H9 (cell line): ENCODE measurements at regions not wholly inside any gene's neighbourhood (a gene's known extent, or its start where the extent isn't known, plus 50 kb on each side); places are given as distances from the start of the nearest gene placed in this dataset.
A peak's percentile ranks its signal among the peaks of the same experiment; 100 is the strongest.

Experiments used
- DNase-seq: peaks from one replicate; pipeline ENCODE4 v3.0.0-alpha.2; 2017
- H2AFZ ChIP-seq: one replicate; pipeline ENCODE4 v1.6.1; 2013; ENCODE audit warnings: mild to moderate bottlenecking, low read length, control low read depth, moderate library complexity
- H2AK5ac ChIP-seq: 2 replicates; pipeline ENCODE4 v1.6.1; 2013; ENCODE audit warnings: low read length, control low read depth, mixed read lengths; ENCODE audit not compliant: insufficient read length
- H2BK120ac ChIP-seq: one replicate; pipeline ENCODE4 v1.6.1; 2013; ENCODE audit warnings: low read depth, mild to moderate bottlenecking, low read length, control low read depth, inconsistent platforms; ENCODE audit not compliant: poor library complexity, severe bottlenecking
- H2BK12ac ChIP-seq: 2 replicates; pipeline ENCODE4 v1.6.1; 2013; ENCODE audit warnings: low read length, control low read depth, mixed read lengths, low read depth; ENCODE audit not compliant: insufficient read length
- H2BK15ac ChIP-seq: 2 replicates; pipeline ENCODE4 v1.6.1; 2013; ENCODE audit warnings: low read depth, low read length, control low read depth
- H2BK20ac ChIP-seq: one replicate; pipeline ENCODE4 v1.6.1; 2013; ENCODE audit warnings: low read depth, mild to moderate bottlenecking, low read length, control low read depth, inconsistent platforms; ENCODE audit not compliant: poor library complexity, severe bottlenecking
- H2BK5ac ChIP-seq: 2 replicates; pipeline ENCODE4 v1.6.1; 2013; ENCODE audit warnings: low read length, control low read depth, mixed read lengths; ENCODE audit not compliant: insufficient read length
- H3K14ac ChIP-seq: 2 replicates; pipeline ENCODE4 v1.6.1; 2013; ENCODE audit warnings: low read length, control low read depth; ENCODE audit not compliant: insufficient read depth
- H3K18ac ChIP-seq: 2 replicates; pipeline ENCODE4 v1.6.1; 2013; ENCODE audit warnings: low read depth, mild to moderate bottlenecking, mixed read lengths, low read length, control low read depth; ENCODE audit not compliant: insufficient read length
- H3K23ac ChIP-seq: 2 replicates; pipeline ENCODE4 v1.6.1; 2013; ENCODE audit warnings: low read length, control low read depth, mixed read lengths, low read depth; ENCODE audit not compliant: insufficient read length
- H3K23me2 ChIP-seq: 2 replicates; pipeline ENCODE4 v1.6.1; 2013; ENCODE audit warnings: low read depth, mild to moderate bottlenecking, mixed read lengths, low read length, control low read depth; ENCODE audit not compliant: insufficient read length, poor library complexity, severe bottlenecking
- H3K27ac ChIP-seq: 2 replicates; pipeline ENCODE4 v1.5.1; 2013; ENCODE audit warnings: low read length, control low read depth, mixed read lengths, low read depth; ENCODE audit not compliant: insufficient read length
- H3K27me3 ChIP-seq: 2 replicates; pipeline ENCODE4 v1.6.1; 2013; ENCODE audit warnings: low read length, control low read depth, inconsistent platforms; ENCODE audit not compliant: insufficient read depth
- H3K4ac ChIP-seq: 2 replicates; pipeline ENCODE4 v1.6.1; 2013; ENCODE audit warnings: low read depth, mild to moderate bottlenecking, control low read depth, inconsistent platforms, low read length, moderate library complexity
- H3K4me1 ChIP-seq: 2 replicates; pipeline ENCODE4 v1.6.1; 2013; ENCODE audit warnings: low read length, control low read depth, inconsistent platforms; ENCODE audit not compliant: insufficient read depth
- H3K4me2 ChIP-seq: 2 replicates; pipeline ENCODE4 v1.6.1; 2013; ENCODE audit warnings: low read length, control low read depth, mixed read lengths; ENCODE audit not compliant: insufficient read length, insufficient read depth
- H3K56ac ChIP-seq: 2 replicates; pipeline ENCODE4 v1.6.1; 2013; ENCODE audit warnings: low read depth, mild to moderate bottlenecking, mixed read lengths, low read length, control low read depth; ENCODE audit not compliant: insufficient read length
- H3K79me1 ChIP-seq: 2 replicates; pipeline ENCODE4 v1.6.1; 2013; ENCODE audit warnings: low read depth, mild to moderate bottlenecking, moderate library complexity, low read length, control low read depth, inconsistent platforms; ENCODE audit not compliant: insufficient read depth, poor library complexity, severe bottlenecking
- H3K79me2 ChIP-seq: 2 replicates; pipeline ENCODE4 v1.6.1; 2013; ENCODE audit warnings: low read length, control low read depth, inconsistent platforms; ENCODE audit not compliant: insufficient read depth
- H3K9ac ChIP-seq: 2 replicates; pipeline ENCODE4 v1.6.1; 2013; ENCODE audit warnings: low read length, control low read depth, mixed read lengths; ENCODE audit not compliant: insufficient read length; ENCODE audit errors: extremely low read depth
- H3K9me3 ChIP-seq: one replicate; pipeline ENCODE4 v1.6.1; 2013; ENCODE audit warnings: low read depth, low read length, inconsistent platforms; ENCODE audit not compliant: control insufficient read depth
- H3T11ph ChIP-seq: one replicate; pipeline ENCODE4 v1.6.1; 2013; ENCODE audit warnings: mild to moderate bottlenecking, low read length, control low read depth, inconsistent platforms
- H4K20me1 ChIP-seq: one replicate; pipeline ENCODE4 v1.6.1; 2013; ENCODE audit not compliant: control insufficient read depth, insufficient read length, insufficient read depth
- H4K5ac ChIP-seq: 2 replicates; pipeline ENCODE4 v1.6.1; 2013; ENCODE audit warnings: low read depth, mild to moderate bottlenecking, mixed read lengths, low read length, control low read depth; ENCODE audit not compliant: insufficient read length
- H4K8ac ChIP-seq: replicated peaks from 2 replicates; pipeline ENCODE4 v1.6.1; 2013; ENCODE audit warnings: low read length, control low read depth, mixed read lengths, low read depth; ENCODE audit not compliant: insufficient read length
- H4K91ac ChIP-seq: 2 replicates; pipeline ENCODE4 v1.6.1; 2013; ENCODE audit warnings: low read depth, mild to moderate bottlenecking, moderate library complexity, mixed read lengths, low read length, control low read depth; ENCODE audit not compliant: insufficient read length
- H3K27ac Mint-ChIP-seq, 3 experiments: 2 replicates in 2 of 3; 3 replicates in 1 of 3; pipeline ENCODE4 v1.8.0; 2020 to 2021; ENCODE audit warnings: mixed read lengths in 3 of 3, mild to moderate bottlenecking in 1 of 3, moderate library complexity in 1 of 3
- H3K27me3 Mint-ChIP-seq: 2 replicates; pipeline ENCODE4 v1.8.0; 2021; ENCODE audit warnings: low read depth, mild to moderate bottlenecking, moderate library complexity, mixed read lengths
- H3K36me3 Mint-ChIP-seq, 3 experiments: 2 replicates in 2 of 3; 3 replicates in 1 of 3; pipeline ENCODE4 v1.8.0; 2020 to 2021; ENCODE audit warnings: low read depth in 3 of 3, mixed read lengths in 3 of 3; ENCODE audit not compliant: insufficient read depth in 1 of 3
- H3K4me1 Mint-ChIP-seq, 2 experiments: 2 replicates each; pipeline ENCODE4 v1.8.0; 2020; ENCODE audit warnings: mixed read lengths in 2 of 2
- H3K4me3 Mint-ChIP-seq, 2 experiments: 2 replicates in 1 of 2; 3 replicates in 1 of 2; pipeline ENCODE4 v1.8.0; 2020 to 2021; ENCODE audit warnings: mild to moderate bottlenecking in 2 of 2, mixed read lengths in 2 of 2, moderate library complexity in 1 of 2
- H3K9me3 Mint-ChIP-seq, 2 experiments: 2 replicates in 1 of 2; 3 replicates in 1 of 2; pipeline ENCODE4 v1.8.0; 2020; ENCODE audit warnings: mild to moderate bottlenecking in 2 of 2, mixed read lengths in 2 of 2, moderate library complexity in 1 of 2
- WGBS: extraction: QIAGEN DNeasy Blood & Tissue Kit; methylation state at CpG from one replicate; pipeline ENCODE4 v1.1.7; 2013; ENCODE audit warnings: missing lambda C conversion rate, low lambda C conversion rate, mixed read lengths; ENCODE audit not compliant: insufficient read length; ENCODE audit errors: extremely low coverage; 5-methylcytosine and 5-hydroxymethylcytosine counted together
- TF ChIP-seq, protein P1 (sequence below): fragments of 200-600 bp; sonication (generic); conservative IDR thresholded peaks from 3 replicates; pipeline ENCODE4 v1.8.0; 2021; ENCODE audit warnings: antibody characterized with exemption, mild to moderate bottlenecking

DNA sequence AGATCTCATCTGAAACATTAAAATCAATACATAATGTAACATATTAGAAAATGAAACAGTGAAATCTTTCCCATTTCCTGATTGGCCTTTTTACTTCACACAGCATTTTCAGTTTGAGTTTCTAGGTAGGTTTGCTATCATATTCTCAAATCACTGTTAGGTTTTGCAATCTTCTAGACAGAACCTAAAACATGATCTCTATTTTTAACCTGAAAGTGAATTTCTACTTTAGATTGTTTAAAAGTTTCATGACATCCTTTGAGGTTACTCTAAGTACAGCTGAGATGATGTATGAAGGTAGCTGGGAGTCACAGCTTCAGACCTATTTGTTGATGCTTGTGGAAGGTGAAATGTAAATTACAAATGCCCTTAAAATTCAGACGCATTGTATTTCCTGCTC lies 118.4 kb upstream of the GPR149 start:
- no peaks in the 10 kb centered on the region for H3K4me1 Mint-ChIP-seq
- no peak overlapping the region for H2BK20ac ChIP-seq
- no peaks in the 10 kb centered on the region for H3K23me2 ChIP-seq
- no peak overlapping the region for H3K4ac ChIP-seq
- H3K9me3 Mint-ChIP-seq, result no peaks in the 10 kb centered on the region
- H3K18ac ChIP-seq, result no peak overlapping the region
- no peaks in the 10 kb centered on the region for H3K9me3 ChIP-seq
- no peaks in the 10 kb centered on the region for H3K4me1 ChIP-seq
- no peak overlapping the region for H4K91ac ChIP-seq
- H2BK15ac ChIP-seq, result no peak overlapping the region
- H3K27me3 ChIP-seq, result no peaks in the 10 kb centered on the region
- no peaks in the 10 kb centered on the region for H3K36me3 Mint-ChIP-seq
- H3T11ph ChIP-seq, result no peak overlapping the region
- H4K8ac ChIP-seq, result no peak overlapping the region
- no peak overlapping the region for H3K56ac ChIP-seq
- no peak overlapping the region for H3K14ac ChIP-seq
- H3K79me1 ChIP-seq, result no peaks in the 10 kb centered on the region
- peak overlapping the region in 1 of 3 experiments; percentile 62; a peak in 1 of 7 replicates for H3K27ac Mint-ChIP-seq
- WGBS, result no CpG with 5 or more reads among the region's 1 CpG
- H2BK5ac ChIP-seq, result no peak overlapping the region
- no peak overlapping the region for H2AK5ac ChIP-seq
- no peaks in the 10 kb centered on the region for H4K20me1 ChIP-seq
- no peak overlapping the region for H2AFZ ChIP-seq
- H4K5ac ChIP-seq, result no peak overlapping the region
- H3K4me2 ChIP-seq, result no peak overlapping the region
- H3K27ac ChIP-seq, result no peak overlapping the region
- H3K23ac ChIP-seq, result no peak overlapping the region
- DNase-seq, result no peak
- TF ChIP-seq, protein P1, sequence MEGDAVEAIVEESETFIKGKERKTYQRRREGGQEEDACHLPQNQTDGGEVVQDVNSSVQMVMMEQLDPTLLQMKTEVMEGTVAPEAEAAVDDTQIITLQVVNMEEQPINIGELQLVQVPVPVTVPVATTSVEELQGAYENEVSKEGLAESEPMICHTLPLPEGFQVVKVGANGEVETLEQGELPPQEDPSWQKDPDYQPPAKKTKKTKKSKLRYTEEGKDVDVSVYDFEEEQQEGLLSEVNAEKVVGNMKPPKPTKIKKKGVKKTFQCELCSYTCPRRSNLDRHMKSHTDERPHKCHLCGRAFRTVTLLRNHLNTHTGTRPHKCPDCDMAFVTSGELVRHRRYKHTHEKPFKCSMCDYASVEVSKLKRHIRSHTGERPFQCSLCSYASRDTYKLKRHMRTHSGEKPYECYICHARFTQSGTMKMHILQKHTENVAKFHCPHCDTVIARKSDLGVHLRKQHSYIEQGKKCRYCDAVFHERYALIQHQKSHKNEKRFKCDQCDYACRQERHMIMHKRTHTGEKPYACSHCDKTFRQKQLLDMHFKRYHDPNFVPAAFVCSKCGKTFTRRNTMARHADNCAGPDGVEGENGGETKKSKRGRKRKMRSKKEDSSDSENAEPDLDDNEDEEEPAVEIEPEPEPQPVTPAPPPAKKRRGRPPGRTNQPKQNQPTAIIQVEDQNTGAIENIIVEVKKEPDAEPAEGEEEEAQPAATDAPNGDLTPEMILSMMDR, result no peak
- H3K9ac ChIP-seq, result no peak overlapping the region
- no peaks in the 10 kb centered on the region for H3K79me2 ChIP-seq
- no peak overlapping the region for H3K4me3 Mint-ChIP-seq
- no peak overlapping the region for H2BK120ac ChIP-seq
- H3K27me3 Mint-ChIP-seq, result no peaks in the 10 kb centered on the region
- H2BK12ac ChIP-seq, result no peak overlapping the region
